ENCODE measurements at regions not wholly inside any gene's neighbourhood (a gene's known extent, or its start where the extent isn't known, plus 50 kb on each side); places are given as distances from the start of the nearest gene placed in this dataset.

DNA sequence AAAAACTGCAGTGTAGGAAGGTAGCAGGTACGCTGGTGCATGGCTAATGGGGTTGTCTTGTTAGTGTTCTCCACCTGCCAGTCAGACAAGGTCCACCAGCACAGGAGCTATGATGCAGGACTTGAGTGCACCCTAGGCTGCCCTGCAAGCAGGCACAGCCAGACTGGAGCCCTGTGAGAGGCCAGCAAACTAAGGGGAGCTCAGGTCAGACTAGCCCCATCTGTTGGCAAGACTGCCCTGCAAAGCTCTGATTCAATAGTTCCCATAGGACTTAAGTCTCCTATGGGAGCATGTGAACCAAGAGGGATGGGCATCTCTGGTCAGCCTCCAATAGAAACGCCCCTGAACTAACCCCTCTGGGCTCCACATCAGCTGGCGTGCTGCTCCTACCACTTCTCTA, 1307.3 kb downstream of the C4orf33 start:
- TF ChIP-seq, protein P1, sequence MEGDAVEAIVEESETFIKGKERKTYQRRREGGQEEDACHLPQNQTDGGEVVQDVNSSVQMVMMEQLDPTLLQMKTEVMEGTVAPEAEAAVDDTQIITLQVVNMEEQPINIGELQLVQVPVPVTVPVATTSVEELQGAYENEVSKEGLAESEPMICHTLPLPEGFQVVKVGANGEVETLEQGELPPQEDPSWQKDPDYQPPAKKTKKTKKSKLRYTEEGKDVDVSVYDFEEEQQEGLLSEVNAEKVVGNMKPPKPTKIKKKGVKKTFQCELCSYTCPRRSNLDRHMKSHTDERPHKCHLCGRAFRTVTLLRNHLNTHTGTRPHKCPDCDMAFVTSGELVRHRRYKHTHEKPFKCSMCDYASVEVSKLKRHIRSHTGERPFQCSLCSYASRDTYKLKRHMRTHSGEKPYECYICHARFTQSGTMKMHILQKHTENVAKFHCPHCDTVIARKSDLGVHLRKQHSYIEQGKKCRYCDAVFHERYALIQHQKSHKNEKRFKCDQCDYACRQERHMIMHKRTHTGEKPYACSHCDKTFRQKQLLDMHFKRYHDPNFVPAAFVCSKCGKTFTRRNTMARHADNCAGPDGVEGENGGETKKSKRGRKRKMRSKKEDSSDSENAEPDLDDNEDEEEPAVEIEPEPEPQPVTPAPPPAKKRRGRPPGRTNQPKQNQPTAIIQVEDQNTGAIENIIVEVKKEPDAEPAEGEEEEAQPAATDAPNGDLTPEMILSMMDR (IDR thresholded peaks at IDR 0.05; ENCODE audit: insufficient read depth, low read length) = no peak
- no peak overlapping the region for H3K4me3 ChIP-seq (ENCODE audit: low read depth, low read length)
- no peak for DNase-seq (ENCODE audit: low read depth)

GRCh38 chr4:130416228-130416627, 1320.3 kb downstream of the C4orf33 start:
- TF ChIP-seq, protein P1 (IDR thresholded peaks at IDR 0.05; ENCODE audit: insufficient read depth, low read length) = no peak
- no peak for DNase-seq (ENCODE audit: low read depth)
- H3K4me3 ChIP-seq (ENCODE audit: low read depth, low read length) = no peak overlapping the region

DNA sequence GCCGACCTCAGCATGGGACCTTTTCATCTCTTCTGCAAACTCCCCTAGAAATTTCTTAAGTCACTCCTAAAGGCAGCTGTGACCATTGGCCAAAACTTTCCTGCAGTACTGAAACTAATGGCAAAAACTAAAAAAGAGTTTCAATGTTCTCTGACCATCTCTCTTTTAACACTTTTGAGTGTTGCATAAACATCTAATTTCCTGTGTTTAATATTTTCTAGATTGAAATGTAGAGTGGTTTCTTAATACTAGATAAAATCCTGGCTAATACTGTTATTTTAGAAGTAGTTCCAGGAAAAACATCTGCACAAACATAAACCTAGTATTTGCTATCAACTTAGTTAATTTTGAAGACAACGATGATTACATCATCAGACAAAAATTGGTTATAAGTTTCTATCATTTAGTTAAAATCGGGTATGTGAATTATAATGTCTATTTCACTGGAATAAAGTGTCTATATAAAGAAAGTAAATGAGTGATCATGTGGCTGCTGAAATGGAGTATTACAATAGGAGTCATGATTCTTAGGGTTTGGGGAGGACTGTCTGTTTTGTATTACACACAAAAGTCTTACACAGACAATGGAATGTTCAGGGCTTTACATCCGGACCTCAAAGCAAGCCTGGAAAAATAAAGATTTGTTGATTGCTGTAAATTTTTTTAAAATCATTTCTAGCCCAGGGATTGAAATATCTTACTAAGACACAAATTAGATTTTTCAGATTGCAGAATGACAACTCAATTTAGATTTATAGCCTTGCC, 1323.4 kb downstream of the C4orf33 start:
- TF ChIP-seq, protein P1 (IDR thresholded peaks at IDR 0.05; ENCODE audit: insufficient read depth, low read length) = no peak
- no peak overlapping the region for H3K4me3 ChIP-seq (ENCODE audit: low read depth, low read length)
- DNase-seq (ENCODE audit: low read depth) = peak; percentile 21

- H3K4me3 ChIP-seq (ENCODE audit: low read depth, low read length) = no peak overlapping the region
- TF ChIP-seq, protein P1 (IDR thresholded peaks at IDR 0.05; ENCODE audit: insufficient read depth, low read length) = no peak
- no peak for DNase-seq (ENCODE audit: low read depth)
These were observed 1326.3 kb downstream of the C4orf33 start for GRCh38 chr4:130422261-130422660.

GRCh38 chr4:130424211-130424610, 1328.3 kb downstream of the C4orf33 start:
- TF ChIP-seq, protein P1 (IDR thresholded peaks at IDR 0.05; ENCODE audit: insufficient read depth, low read length) = no peak
- H3K4me3 ChIP-seq (ENCODE audit: low read depth, low read length) = no peak overlapping the region
- no peak for DNase-seq (ENCODE audit: low read depth)

DNA sequence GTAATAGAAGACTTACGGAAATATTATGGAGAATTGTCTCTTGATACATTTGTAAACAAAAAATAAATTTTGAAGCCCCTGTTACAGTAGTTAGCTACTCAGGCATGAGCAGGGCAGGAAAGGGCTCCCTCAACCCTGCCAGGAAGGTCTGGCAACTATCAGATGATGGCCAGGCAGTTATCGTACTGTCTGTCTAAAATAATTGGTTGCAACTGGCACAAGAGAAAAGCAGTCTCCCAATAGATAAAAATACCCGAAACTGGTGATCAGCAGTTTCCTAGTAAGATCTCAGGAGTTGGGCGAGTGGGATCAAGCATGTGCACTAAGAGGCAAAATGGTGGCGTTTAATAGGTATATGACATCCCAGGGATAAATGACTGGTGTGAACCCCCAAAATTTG, 1336.3 kb downstream of the C4orf33 start:
- TF ChIP-seq, protein P1 (IDR thresholded peaks at IDR 0.05; ENCODE audit: insufficient read depth, low read length) = no peak
- no peak overlapping the region for H3K4me3 ChIP-seq (ENCODE audit: low read depth, low read length)
- DNase-seq (ENCODE audit: low read depth) = no peak

DNA sequence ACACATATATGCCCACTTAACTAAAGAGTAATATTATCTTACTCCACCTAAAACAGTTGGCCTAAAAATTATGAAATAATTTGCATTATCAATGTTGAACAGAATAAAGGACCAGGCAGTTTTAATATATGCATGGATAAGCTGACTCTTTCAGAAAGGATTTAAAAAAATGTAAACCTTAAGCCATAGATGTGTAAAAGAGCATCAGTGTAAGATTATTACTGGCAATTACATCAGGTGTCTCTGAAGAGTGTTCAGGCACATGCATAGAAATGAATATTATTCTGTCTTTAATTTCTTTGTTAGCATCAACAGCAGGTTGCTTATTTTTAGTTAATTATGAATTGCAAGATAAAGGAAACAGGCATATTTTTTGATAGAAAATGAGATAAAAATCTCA, 1353.8 kb downstream of the C4orf33 start:
- no peak for DNase-seq (ENCODE audit: low read depth)
- no peak overlapping the region for H3K4me3 ChIP-seq (ENCODE audit: low read depth, low read length)
- TF ChIP-seq, protein P1 (IDR thresholded peaks at IDR 0.05; ENCODE audit: insufficient read depth, low read length) = no peak
